ENCODE measurements at regions not wholly inside any gene's neighbourhood (a gene's known extent, or its start where the extent isn't known, plus 50 kb on each side); places are given as distances from the start of the nearest gene placed in this dataset.

GRCh38 chr12:98224584-98225221 lies 290.7 kb upstream of the TMPO start:
- no peak for DNase-seq

DNA sequence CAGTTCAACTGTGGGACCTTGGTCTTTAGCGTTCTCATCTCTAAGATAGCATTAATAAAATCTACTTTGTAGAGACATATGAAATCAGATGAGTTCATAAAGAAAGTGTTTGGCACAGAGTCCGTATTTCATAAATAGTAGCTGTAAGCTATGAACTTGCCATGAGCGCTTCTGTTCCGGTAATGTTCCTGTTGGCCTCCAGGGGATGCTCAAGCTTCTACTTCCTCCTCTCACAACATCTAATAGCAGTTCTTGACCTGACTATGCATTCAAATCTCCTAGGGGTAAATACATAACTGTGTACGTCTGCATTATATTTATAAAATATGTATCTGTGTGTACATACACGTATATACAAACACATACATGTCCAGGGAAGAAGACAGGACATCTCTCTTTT lies 288.2 kb upstream of the TMPO start:
- no peak for DNase-seq

GRCh38 chr12:98228683-98229539 lies 286.5 kb upstream of the TMPO start:
- no peak for DNase-seq

DNA sequence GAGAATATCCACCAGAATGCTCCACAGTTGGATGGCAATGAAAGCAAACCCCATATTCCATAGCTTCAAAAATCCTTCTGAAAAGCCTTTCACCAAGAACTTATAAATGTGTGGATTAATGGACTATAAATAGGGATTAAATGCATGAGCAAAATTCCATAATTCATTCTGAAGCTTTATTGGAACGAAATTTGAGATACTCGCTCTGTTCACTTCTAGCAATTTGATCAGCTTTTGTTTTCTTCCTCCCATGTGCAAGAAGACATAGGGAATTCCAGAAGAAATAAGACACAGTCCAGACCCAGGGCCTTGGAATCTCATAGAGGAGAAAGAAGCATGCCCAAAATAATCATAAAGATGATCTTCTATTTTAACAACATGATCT lies 285.9 kb upstream of the TMPO start:
- DNase-seq, result no peak

DNA sequence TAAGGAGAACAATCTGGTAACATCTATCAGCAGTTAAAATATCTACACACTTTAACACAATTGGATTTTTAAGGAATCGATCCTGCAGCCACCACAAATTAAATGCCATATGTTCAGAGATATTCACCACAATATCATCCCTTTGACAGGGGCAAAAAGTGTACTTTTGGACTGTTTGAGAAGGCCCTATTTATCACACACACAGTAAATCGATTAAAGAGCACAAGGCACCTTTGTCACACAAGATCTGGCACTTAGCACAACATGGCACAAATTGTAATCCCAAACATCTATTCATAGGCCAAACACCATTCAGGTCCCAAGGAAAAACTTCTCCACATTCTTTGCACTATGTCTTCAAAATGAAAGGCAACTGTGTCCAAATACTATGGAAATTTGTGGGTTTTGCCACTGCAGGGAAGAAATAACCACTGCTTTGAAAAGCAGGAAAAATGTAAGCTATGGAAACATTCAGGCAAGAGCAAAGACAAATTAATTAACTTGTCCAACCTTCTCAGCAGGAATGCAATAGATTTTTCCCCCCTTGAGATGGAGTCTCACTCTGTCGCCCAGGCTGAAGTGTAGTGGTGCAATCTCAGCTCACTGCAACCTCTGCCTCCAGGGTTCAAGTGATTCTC lies 282.5 kb upstream of the TMPO start:
- DNase-seq, result no peak

DNA sequence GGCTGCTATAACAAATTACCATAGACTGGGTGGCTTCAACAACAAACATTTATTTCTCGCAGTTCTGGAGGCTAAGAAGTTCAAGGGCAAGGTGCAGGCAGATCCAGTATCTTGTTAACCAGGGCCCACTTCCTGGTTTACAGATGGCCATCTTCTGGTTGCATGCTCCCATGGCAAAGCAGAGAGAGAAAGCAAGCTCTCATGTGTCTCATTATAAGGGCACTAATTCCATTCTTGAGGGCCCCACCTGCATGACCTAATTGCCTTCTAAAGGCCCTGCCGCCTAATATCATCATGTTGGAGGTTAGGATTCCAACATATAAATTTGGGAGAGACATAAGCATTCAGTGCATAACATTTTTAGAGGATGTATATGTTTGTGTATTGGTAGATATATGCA lies 280.1 kb upstream of the TMPO start:
- no peak for DNase-seq

GRCh38 chr12:98238515-98239130 lies 276.8 kb upstream of the TMPO start:
- DNase-seq, result no peak

DNA sequence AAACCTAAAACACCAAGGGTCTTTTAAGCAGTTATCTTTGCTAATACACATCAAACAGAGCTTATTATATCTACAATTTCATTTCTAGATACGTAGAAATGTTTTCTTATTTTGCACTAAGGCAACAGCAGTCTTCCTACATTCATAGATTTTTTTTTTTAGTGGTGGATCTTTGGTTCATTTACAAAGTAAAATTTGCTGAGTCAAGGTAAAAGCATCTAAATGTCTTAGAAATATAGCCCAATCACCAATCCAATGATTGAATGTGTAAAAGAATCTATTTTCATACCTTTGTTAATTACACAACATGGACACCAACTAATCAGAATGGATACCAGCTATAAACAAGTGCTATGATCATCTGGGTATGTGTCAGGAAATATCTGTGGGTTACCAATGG lies 272.2 kb upstream of the TMPO start:
- DNase-seq, result no peak

DNA sequence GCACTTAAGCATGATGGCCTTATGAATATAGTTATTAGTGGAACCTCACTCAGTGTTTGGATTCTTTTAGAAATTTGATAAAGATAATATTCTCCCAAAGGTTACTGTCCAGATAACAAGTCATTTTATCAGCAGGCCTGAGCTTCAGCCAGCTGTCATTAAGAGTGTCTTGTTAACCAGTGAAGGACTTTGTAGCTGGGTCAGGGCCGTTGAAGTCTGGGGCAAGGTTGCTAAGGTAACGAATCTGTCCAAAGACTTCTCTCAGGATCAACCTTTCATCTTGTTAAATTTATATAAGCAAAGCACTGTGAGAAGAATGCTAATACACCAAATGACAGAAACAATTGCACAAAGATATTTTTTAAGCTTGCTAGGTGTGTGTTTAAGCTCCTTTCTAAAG lies 271.3 kb upstream of the TMPO start:
- DNase-seq, result no peak

DNA sequence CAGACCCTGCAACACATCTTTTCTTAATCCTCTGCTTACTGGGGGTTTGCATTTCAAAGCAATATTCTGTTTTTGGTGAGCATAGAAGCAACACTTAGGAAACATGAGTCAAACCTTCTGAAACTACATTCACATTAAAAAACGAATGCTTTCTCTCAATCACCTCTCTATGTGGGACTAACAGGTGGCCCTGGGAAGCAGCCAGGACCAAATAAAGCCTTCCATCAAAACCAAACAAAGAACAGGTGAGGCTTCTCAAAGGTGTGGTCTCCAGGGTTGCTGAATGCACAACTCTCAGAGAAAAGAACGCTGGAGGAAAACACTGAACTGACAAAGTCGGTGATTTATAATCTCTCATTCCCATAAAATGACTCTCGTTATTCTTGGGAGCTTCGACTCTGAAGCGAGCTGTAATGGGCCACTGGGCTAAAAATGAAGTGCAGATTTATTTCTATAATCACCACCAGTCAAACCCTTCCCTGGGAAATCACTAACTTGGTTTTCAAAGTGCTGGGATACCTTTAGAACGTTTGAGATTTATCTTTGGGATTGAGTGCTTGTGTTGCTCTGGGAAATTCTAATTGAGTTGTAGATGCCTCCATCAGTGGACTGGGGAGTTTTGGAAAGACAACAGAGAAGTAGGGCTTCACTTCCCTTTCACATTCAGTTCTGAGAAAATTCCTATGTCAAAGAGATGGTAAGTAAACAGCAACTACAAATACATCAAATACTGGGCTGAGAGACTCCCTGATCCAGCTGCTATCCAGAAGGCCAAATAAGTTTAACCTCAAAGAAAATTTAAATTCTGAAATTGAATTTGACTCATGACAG lies 262.0 kb upstream of the TMPO start:
- DNase-seq, result no peak

DNA sequence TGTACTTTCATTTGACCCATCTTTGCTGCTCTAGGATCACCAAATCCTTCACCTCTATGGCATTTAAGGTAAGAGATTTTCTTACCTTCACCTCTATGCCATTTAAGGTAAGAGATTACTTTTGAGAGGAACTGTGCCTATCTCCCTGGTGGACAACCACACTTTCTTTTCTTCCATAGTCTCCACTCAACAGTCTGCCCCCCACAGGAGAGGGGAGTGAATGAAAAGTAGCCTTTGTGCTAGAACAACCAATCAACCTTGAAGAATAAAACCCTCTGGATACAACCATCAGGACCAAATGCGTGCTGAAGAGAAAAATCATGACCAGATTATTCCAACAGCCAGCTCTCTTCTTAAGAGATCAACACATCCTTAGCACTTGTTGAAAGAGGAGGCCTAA lies 258.6 kb upstream of the TMPO start:
- no peak for DNase-seq

DNA sequence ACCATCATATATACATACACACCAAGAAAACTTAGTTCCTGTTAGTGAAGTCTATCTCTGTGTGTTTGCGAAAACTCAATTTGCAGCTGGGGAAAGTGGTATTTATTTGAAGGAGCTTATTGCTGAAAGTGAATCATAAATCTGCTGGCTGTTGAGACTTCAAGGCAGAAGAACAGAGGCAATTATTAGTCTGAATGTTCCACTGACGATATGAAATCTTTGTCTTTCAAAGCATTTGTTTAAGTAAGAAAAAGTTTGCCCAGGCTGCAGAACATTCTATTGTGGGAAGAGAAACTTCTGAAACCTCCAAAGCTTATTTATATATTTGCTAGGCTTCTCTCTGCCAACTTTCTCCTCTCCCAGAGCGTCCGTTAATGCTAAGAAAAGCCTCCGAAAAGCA lies 255.7 kb upstream of the TMPO start:
- no peak for DNase-seq

DNA sequence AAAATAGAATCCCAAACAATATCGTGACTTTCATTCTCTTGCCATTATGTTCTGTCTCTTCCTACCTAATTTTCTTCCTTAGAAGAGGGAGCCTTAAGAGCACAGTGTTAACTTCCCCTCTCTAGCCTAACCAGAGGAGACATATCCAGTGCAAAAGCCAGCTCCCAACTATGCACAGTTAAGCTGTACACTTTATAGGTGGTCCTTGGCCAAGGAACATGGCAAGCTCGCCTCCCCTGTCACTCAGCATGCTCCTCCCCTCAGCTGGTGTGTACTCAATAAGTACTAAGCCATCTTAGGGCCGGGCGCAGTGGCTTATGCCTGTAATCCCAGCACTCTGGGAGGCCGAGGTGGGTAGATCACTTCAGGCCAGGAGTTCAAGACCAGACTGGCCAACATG lies 255.1 kb upstream of the TMPO start:
- DNase-seq, result no peak

DNA sequence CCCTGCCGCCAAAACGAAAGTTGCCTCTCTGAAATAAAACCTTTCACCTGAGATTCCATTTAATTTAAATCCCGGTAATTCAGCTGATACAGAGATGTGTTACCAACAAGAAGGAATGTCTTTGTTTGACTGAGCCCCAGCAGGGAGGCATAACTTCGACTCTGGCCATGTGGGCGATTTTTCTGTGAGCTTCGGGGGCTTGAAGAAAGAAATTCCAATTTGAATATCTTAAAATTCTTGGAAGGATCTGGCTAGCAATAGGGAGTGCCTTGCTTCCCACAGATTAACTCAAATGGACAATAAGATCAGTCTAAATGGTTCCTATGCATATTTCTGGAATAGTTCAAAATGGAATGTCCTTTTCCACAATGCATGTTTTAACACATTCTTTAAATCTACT lies 252.5 kb upstream of the TMPO start:
- no peak for DNase-seq

DNA sequence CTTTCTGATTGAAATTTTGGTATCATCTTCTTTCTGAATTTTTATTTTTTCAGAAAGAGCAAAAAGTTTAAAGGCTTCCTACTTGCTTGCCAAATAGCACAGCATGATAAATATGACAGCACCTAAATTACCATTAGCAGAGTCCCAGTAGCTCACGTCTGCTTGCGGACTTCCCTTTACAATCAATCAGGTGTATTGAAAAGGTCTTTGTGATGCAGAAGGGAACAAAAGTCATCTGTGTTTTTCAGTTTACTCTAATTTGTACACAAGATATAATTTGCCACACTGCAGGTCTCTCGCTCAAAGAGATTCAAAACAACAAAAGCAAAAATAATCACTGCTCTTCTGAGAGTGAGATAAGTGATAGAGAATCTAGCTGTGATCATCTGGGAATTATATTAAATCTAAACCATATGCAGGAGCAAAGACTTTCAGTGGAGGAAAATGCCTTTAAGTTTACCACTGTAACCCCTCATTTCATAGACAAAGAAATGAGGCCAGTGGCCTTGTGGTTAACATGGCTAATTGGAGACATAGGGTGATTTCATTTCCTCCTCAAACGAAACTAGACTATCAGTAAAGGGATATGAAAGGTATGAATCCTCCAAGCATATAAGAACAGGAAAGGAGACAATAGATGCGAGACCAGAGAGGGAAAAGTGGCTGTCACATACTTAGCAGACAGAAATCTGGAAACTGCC lies 240.8 kb upstream of the TMPO start:
- no peak for DNase-seq

DNA sequence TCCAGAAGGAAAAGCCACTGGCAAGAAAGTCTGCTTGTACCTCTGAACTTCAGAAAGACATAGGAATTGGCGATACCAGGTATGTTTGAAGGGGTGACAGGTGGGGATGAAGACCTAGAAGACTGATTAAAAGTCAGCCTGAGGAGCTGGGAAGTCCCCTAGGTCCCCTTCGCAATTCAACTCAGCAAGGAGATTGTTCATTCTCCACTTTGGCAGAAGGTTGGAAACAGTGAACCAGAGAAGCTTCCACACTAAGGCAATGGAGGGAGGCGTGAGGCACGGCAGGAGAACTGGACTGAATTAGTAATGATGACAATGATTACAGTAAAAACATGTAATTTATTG lies 240.3 kb upstream of the TMPO start:
- DNase-seq, result no peak

DNA sequence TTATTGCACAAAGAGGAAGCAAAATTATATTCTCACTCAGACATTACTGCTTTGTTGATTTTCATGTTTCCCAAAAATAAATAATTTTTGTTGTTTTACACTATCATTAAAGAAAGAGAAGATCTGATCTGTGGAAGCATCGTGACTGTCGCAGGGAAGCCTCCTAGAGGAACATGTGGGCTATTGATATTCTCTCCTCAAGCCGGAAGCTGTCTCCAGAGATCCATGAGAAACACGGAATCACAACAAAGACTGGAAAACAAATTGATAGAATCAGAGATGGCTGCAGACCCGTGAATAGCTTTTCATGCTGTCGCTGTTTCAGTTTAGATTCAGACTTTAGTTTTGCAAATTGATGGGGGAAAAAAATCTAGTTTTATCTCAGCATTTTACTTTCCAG lies 235.2 kb upstream of the TMPO start:
- DNase-seq, result no peak

DNA sequence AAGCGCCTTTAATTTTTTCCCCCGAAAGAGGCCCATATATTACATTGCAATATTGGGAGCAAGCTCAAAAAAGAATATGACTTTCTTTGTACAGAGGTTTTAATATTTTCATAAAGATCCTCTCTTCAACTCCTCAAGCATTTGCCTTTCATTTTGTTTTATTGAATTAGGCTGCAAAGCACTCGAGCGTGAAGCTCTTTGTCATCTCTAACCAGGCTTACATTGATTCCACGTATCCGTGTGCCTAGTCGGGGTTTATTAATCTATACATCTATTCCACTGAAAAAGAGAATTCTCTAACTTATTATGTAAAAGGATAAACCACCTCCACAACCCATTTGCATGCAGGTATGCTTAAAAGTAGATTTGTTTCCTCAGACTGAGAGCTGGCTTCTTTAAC lies 234.8 kb upstream of the TMPO start:
- DNase-seq, result no peak

GRCh38 chr12:98291828-98292227 lies 223.6 kb upstream of the TMPO start:
- no peak for DNase-seq

DNA sequence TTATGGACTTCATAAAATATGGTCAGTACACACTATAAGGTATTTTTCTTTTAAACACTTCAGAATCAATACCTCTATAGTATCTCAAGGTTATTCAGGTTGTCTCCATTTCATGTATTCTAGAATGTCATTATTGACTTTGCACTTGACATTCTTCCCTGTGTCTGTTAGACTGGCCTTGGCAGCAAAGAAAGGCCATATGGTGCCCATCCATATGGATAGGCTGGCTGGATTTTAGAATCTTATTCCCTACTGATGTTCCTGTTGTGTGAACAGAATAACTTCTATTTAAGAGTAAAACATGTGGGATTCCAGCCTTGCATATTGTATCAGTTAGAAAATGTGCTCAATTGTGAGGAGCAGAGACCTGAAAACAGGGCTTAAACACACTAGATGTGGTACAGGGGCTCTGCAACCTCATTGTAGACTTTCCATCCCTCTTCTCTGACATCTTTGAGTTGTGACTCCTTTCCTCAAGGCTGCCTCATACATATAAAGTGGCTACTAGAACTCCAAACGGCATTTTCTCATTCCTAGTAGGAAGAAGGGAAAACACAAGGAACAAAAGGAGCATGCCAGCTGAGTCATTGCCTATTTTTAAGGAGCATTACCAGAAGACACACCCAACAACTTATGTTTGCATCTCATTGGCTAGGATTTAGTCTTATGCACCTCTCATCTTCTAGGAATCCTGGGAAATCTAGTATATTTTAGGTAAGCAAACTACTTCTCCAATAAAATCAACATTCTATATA lies 221.2 kb upstream of the TMPO start:
- DNase-seq, result peak; percentile 37

DNA sequence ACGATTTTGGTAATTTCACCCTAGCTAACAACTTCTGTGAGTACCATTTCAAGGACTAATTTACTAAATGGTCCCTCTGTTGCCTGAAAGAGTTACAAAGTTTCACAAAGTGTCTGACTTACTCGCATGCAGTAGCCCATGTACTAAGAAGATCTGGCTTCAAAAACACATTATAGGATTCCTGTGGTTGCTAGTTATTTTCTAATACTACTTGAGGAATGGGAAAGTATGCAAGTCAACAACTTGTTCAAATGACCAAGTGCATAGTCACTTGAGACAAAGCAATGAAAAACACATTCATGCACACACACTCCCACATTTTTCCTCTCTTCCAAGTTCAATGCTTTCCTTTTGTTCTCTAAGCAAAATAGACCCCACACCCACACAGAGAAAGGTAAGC lies 219.7 kb upstream of the TMPO start:
- no peak for DNase-seq
